ENCODE measurements at regions not wholly inside any gene's neighbourhood (a gene's known extent, or its start where the extent isn't known, plus 50 kb on each side); places are given as distances from the start of the nearest gene placed in this dataset.
"Not testable (repeated sequence)": the region's sequence is repeated elsewhere in the genome, so short reads cannot be mapped to it uniquely, and the experiment has no call there.

DNA sequence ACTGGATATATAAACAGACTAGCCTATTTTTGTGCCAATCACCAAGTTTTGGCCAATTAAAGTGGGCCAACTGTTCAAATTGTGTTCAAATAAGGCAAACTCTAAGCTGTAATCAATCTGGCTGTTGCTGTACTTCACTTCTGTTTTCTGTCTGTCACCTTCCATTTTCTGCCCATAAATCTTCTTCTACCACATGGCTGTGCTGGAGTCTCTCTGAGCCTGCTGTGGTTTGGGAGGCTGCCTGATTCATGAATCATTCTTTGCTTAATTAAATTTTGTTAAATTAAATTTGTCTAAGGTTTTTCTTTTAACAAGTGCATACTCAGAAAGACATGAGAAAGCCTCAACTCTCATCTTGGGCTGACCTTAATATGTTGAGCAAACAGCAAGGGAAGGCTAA is 172.6 kb upstream of the VIPR2 start:
- DNase-seq: no peak
- Mint-ChIP-seq H3K9me3 (peaks cover 3% of the 10 kb centered on the region in 2 donors), H3K27me3 (ENCODE audit: low read depth in 2 of 2) (peaks cover 0 to 22% of the 10 kb centered on the region in 2 donors), H3K4me3 (no peak overlapping the region), H3K27ac (no peak overlapping the region), H3K4me1 (peaks cover 13 to 15% of the 10 kb centered on the region in 2 donors), H3K36me3 (peaks cover 8% of the 10 kb centered on the region)
- Histone ChIP-seq H3K9me3 (ENCODE audit: control insufficient read depth, insufficient read depth, low read length) (no peaks in the 10 kb centered on the region), H3K27ac (ENCODE audit: low read length) (no peak overlapping the region), H3K4me1 (ENCODE audit: control insufficient read depth, insufficient read depth, low read length) (peaks cover 6% of the 10 kb centered on the region), H3K4me3 (ENCODE audit: low read length) (no peak overlapping the region), H3K36me3 (ENCODE audit: control insufficient read depth, insufficient read depth, low read length) (no peaks in the 10 kb centered on the region), H3K27me3 (ENCODE audit: control insufficient read depth, insufficient read depth, low read length) (peaks cover 2% of the 10 kb centered on the region)
- intact Hi-C loops (cut with micrococcal nuclease): no loop called here
- no peak for ATAC-seq
- TF ChIP-seq, protein P1, sequence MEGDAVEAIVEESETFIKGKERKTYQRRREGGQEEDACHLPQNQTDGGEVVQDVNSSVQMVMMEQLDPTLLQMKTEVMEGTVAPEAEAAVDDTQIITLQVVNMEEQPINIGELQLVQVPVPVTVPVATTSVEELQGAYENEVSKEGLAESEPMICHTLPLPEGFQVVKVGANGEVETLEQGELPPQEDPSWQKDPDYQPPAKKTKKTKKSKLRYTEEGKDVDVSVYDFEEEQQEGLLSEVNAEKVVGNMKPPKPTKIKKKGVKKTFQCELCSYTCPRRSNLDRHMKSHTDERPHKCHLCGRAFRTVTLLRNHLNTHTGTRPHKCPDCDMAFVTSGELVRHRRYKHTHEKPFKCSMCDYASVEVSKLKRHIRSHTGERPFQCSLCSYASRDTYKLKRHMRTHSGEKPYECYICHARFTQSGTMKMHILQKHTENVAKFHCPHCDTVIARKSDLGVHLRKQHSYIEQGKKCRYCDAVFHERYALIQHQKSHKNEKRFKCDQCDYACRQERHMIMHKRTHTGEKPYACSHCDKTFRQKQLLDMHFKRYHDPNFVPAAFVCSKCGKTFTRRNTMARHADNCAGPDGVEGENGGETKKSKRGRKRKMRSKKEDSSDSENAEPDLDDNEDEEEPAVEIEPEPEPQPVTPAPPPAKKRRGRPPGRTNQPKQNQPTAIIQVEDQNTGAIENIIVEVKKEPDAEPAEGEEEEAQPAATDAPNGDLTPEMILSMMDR (IDR thresholded peaks at IDR 0.05): no peak

GRCh38 chr7:159311172-159311494 is 166.5 kb upstream of the VIPR2 start:
- Mint-ChIP-seq H3K9me3 (no peaks in the 10 kb centered on the region), H3K36me3 (no peaks in the 10 kb centered on the region), H3K4me1 (peaks cover 7 to 8% of the 10 kb centered on the region in 2 donors), H3K27ac (no peak overlapping the region), H3K27me3 (ENCODE audit: low read depth in 2 of 2) (peaks cover 9 to 26% of the 10 kb centered on the region in 2 donors), H3K4me3 (no peak overlapping the region)
- peaks cover 2% of the 10 kb centered on the region for H3K27me3 ChIP-seq (ENCODE audit: control insufficient read depth, insufficient read depth, low read length)
- H3K27ac ChIP-seq (ENCODE audit: low read length): no peak overlapping the region
- no peaks in the 10 kb centered on the region for H3K4me1 ChIP-seq (ENCODE audit: control insufficient read depth, insufficient read depth, low read length)
- WGBS (ENCODE audit: insufficient coverage): 90% methylated on average over 1 of the region's 1 CpG
- intact Hi-C loops (cut with micrococcal nuclease): no loop called here
- H3K9me3 ChIP-seq (ENCODE audit: control insufficient read depth, insufficient read depth, low read length): no peaks in the 10 kb centered on the region
- H3K4me3 ChIP-seq (ENCODE audit: low read length): no peak overlapping the region
- no peak for ATAC-seq
- DNase-seq: no peak
- no peaks in the 10 kb centered on the region for H3K36me3 ChIP-seq (ENCODE audit: control insufficient read depth, insufficient read depth, low read length)
- TF ChIP-seq, protein P1 (IDR thresholded peaks at IDR 0.05): no peak

DNA sequence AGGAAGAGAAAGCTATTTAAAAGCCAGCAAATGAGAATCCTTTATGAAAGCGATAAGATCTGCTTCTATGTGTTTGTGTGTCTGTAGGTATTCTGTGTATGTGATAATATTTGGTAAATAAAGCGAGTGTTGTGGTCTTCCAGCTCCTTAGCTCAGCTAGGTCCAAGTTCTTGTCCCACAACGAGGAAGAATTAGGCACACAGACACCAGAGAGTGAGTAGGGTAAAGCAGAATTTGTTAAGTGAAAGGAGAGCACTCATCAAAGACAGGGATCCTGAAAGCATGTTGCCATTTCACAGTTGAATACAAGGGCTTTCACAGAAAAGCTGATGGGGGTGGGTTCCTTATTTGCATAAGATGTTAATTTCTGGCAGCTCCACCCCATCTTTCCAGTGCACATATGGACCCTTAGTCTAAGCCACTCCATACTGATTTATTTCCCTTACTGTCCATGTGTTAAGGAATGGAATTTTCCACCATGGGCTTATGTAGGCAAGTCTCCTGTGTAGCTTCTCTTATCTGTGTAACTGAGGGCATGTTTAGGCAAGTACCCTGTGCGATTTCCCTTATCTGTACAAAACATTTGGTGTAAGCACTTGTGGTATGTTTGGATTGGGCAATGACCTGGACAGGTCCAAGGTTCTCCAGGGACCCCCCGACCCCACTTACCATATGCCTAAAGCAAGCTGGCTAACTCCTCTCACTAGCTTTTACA is 165.9 kb upstream of the VIPR2 start:
- H3K4me1 ChIP-seq (ENCODE audit: control insufficient read depth, insufficient read depth, low read length): no peaks in the 10 kb centered on the region
- H3K4me3 Mint-ChIP-seq: no peak overlapping the region
- H3K27ac Mint-ChIP-seq: no peak overlapping the region
- TF ChIP-seq, protein P1 (IDR thresholded peaks at IDR 0.05): no peak
- no peak for ATAC-seq
- no peaks in the 10 kb centered on the region for H3K36me3 Mint-ChIP-seq
- peaks cover 2% of the 10 kb centered on the region for H3K27me3 ChIP-seq (ENCODE audit: control insufficient read depth, insufficient read depth, low read length)
- H3K9me3 Mint-ChIP-seq: no peaks in the 10 kb centered on the region
- H3K4me1 Mint-ChIP-seq: peaks cover 12 to 13% of the 10 kb centered on the region in 2 donors
- intact Hi-C loops (cut with micrococcal nuclease): no loop called here
- DNase-seq: no peak
- peaks cover 9 to 26% of the 10 kb centered on the region in 2 donors for H3K27me3 Mint-ChIP-seq (ENCODE audit: low read depth in 2 of 2)
- H3K4me3 ChIP-seq (ENCODE audit: low read length): no peak overlapping the region
- no peak overlapping the region for H3K27ac ChIP-seq (ENCODE audit: low read length)
- no peaks in the 10 kb centered on the region for H3K9me3 ChIP-seq (ENCODE audit: control insufficient read depth, insufficient read depth, low read length)
- no peaks in the 10 kb centered on the region for H3K36me3 ChIP-seq (ENCODE audit: control insufficient read depth, insufficient read depth, low read length)
- 58% methylated on average over 4 of the region's 5 CpGs for WGBS (ENCODE audit: insufficient coverage)

- H3K4me3 Mint-ChIP-seq; H3K27ac ChIP-seq (ENCODE audit: low read length); H3K4me1 ChIP-seq (ENCODE audit: control insufficient read depth, insufficient read depth, low read length); H3K9me3 Mint-ChIP-seq; H3K27me3 ChIP-seq (ENCODE audit: control insufficient read depth, insufficient read depth, low read length); intact Hi-C loops (cut with micrococcal nuclease); ATAC-seq; H3K36me3 ChIP-seq (ENCODE audit: control insufficient read depth, insufficient read depth, low read length); DNase-seq; H3K36me3 Mint-ChIP-seq; H3K27ac Mint-ChIP-seq; H3K9me3 ChIP-seq (ENCODE audit: control insufficient read depth, insufficient read depth, low read length); H3K4me3 ChIP-seq (ENCODE audit: low read length): not testable (repeated sequence)
- 34% methylated on average over 2 of the region's 2 CpGs for WGBS (ENCODE audit: insufficient coverage)
- peaks cover 9 to 26% of the 10 kb centered on the region in 2 donors for H3K27me3 Mint-ChIP-seq (ENCODE audit: low read depth in 2 of 2)
- H3K4me1 Mint-ChIP-seq: peaks cover 21 to 22% of the 10 kb centered on the region in 2 donors
These were observed 164.5 kb upstream of the VIPR2 start for GRCh38 chr7:159309214-159309613.
